GM23338 (cell line): ENCODE measurements at regions not wholly inside any gene's neighbourhood (a gene's known extent, or its start where the extent isn't known, plus 50 kb on each side); places are given as distances from the start of the nearest gene placed in this dataset.

ENCODE experiments used
- CREB1 ChIP-seq: fragments of 250-450 bp; sonication (Bioruptor Pico); IDR thresholded peaks from 2 replicates; pipeline ENCODE4 v1.5.0; 2020; ENCODE audit warnings: low read depth, mild to moderate bottlenecking, moderate library complexity
- CTCF ChIP-seq, 2 experiments: fragments of 200-600 bp in 1 of 2; sonication (generic) in 1 of 2; conservative IDR thresholded peaks; 2 replicates each; pipeline versions ENCODE4 v1.5.1 to v1.6.1; 2016 to 2017; ENCODE audit warnings: antibody characterized with exemption in 2 of 2, low read depth in 2 of 2, mild to moderate bottlenecking in 2 of 2, moderate library complexity in 1 of 2
- ETS1 ChIP-seq: IDR thresholded peaks from 2 replicates; pipeline ENCODE4 v1.6.1; 2016; ENCODE audit warnings: antibody characterized with exemption
- EZH2 ChIP-seq: fragments of 200-600 bp; sonication (generic); IDR thresholded peaks from one replicate; pipeline ENCODE4 v1.8.0; 2017; ENCODE audit warnings: antibody characterized with exemption, mild to moderate bottlenecking, low read depth; ENCODE audit not compliant: unreplicated experiment
- EZH2phosphoT487 ChIP-seq: fragments of 200-600 bp; sonication (generic); IDR thresholded peaks from one replicate; pipeline ENCODE4 v1.8.1; 2018; ENCODE audit warnings: antibody characterized with exemption; ENCODE audit not compliant: unreplicated experiment
- JUNB ChIP-seq: IDR thresholded peaks from one replicate; pipeline ENCODE4 v1.6.1; 2016; ENCODE audit warnings: antibody characterized with exemption; ENCODE audit not compliant: unreplicated experiment
- NANOG ChIP-seq: IDR thresholded peaks from 2 replicates; pipeline ENCODE4 v1.6.1; 2016; ENCODE audit warnings: antibody characterized with exemption, borderline replicate concordance
- POLR2AphosphoS5 ChIP-seq: IDR thresholded peaks from 2 replicates; pipeline ENCODE4 v1.6.1; 2016; ENCODE audit warnings: antibody characterized with exemption, low read depth
- ZNF114 ChIP-seq: fragments of 250-450 bp; sonication (Bioruptor Pico); IDR thresholded peaks from 2 replicates; pipeline ENCODE4 v1.5.0; 2020; ENCODE audit warnings: mild to moderate bottlenecking, moderate library complexity
- ZNF331 ChIP-seq: fragments of 250-450 bp; sonication (Bioruptor Pico); IDR thresholded peaks from 2 replicates; pipeline ENCODE4 v1.5.0; 2020; ENCODE audit warnings: low read depth, mild to moderate bottlenecking, moderate library complexity
- ZNF462 ChIP-seq: fragments of 250-450 bp; sonication (Bioruptor Pico); IDR thresholded peaks from 2 replicates; pipeline ENCODE4 v1.5.0; 2020; ENCODE audit warnings: mild to moderate bottlenecking, moderate library complexity
- TF ChIP-seq, protein P1 (sequence below): IDR thresholded peaks from one replicate; pipeline ENCODE4 v1.6.1; 2018; ENCODE audit warnings: antibody characterized with exemption; ENCODE audit not compliant: unreplicated experiment

- TF ChIP-seq EZH2phosphoT487 (no peak), ETS1 (no peak), CTCF (conservative IDR thresholded peaks at IDR 0.05; ENCODE audit: low read depth in 2 of 2) (no peak), ZNF114 (no peak), ZNF331 (CRISPR knock-in tag) (no peak), JUNB (no peak), POLR2AphosphoS5 (no peak), NANOG (no peak), EZH2 (no peak), CREB1 (no peak), ZNF462 (CRISPR knock-in tag) (no peak)
- TF ChIP-seq, protein P1, sequence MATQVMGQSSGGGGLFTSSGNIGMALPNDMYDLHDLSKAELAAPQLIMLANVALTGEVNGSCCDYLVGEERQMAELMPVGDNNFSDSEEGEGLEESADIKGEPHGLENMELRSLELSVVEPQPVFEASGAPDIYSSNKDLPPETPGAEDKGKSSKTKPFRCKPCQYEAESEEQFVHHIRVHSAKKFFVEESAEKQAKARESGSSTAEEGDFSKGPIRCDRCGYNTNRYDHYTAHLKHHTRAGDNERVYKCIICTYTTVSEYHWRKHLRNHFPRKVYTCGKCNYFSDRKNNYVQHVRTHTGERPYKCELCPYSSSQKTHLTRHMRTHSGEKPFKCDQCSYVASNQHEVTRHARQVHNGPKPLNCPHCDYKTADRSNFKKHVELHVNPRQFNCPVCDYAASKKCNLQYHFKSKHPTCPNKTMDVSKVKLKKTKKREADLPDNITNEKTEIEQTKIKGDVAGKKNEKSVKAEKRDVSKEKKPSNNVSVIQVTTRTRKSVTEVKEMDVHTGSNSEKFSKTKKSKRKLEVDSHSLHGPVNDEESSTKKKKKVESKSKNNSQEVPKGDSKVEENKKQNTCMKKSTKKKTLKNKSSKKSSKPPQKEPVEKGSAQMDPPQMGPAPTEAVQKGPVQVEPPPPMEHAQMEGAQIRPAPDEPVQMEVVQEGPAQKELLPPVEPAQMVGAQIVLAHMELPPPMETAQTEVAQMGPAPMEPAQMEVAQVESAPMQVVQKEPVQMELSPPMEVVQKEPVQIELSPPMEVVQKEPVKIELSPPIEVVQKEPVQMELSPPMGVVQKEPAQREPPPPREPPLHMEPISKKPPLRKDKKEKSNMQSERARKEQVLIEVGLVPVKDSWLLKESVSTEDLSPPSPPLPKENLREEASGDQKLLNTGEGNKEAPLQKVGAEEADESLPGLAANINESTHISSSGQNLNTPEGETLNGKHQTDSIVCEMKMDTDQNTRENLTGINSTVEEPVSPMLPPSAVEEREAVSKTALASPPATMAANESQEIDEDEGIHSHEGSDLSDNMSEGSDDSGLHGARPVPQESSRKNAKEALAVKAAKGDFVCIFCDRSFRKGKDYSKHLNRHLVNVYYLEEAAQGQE = no peak
Observed at GRCh38 chr6:163850874-163851273, 436.4 kb downstream of the QKI start.
